ENCODE measurements at regions not wholly inside any gene's neighbourhood (a gene's known extent, or its start where the extent isn't known, plus 50 kb on each side); places are given as distances from the start of the nearest gene placed in this dataset.

GRCh38 chr7:33701189-33701740 lies 204.1 kb upstream of the BMPER start:
- no peak for DNase-seq (ENCODE audit: low read depth)

DNA sequence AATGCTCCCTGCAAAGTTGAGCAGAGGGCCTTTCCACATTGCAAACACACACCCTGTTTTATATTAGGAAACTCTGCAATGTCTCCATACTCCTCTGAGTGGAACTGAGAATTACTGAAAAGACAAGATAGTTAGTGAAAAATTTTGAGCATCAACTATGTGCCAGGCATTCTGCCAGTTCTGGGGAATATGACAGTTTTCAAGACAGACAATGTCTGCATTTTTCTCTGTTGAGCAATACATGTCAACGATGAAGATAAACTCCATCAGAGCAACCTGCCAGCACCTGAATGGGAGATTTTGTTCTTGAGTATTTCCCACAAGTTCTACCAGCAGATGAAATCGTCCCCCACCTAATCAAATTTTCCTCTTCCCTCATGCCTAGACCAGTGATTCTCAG lies 203.4 kb upstream of the BMPER start:
- no peak for DNase-seq (ENCODE audit: low read depth)

GRCh38 chr7:33702514-33703054 lies 202.8 kb upstream of the BMPER start:
- no peak for DNase-seq (ENCODE audit: low read depth)

- DNase-seq (ENCODE audit: low read depth) = no peak
Measured at GRCh38 chr7:33705333-33705833, 200.0 kb upstream of the BMPER start.

GRCh38 chr7:33706186-33706585 lies 199.2 kb upstream of the BMPER start:
- no peak for DNase-seq (ENCODE audit: low read depth)

DNA sequence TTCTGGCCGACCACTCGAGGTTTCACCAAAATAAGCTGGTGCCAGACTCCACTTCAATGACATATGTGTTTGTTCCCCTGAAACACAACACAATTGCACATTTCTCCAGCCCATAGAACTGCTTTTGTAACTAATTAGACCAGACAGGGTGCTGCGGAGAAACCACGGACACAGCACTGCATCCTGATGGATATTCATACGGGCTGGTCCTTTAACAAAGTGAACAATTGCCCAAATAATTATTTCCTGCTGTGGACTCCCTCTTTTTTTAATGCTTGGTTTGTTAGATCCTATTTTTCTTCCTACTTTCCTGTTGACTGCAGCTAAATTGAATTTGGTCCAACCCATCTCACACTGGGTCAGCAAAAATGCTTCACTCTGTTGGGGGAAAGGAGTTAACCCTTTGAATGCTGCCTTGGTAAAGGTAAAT lies 198.6 kb upstream of the BMPER start:
- no peak for DNase-seq (ENCODE audit: low read depth)

- no peak for DNase-seq (ENCODE audit: low read depth)
Measured at GRCh38 chr7:33707427-33707826, 197.9 kb upstream of the BMPER start.

GRCh38 chr7:33710608-33711007 lies 194.7 kb upstream of the BMPER start:
- peak; percentile 40 for DNase-seq (ENCODE audit: low read depth)

DNA sequence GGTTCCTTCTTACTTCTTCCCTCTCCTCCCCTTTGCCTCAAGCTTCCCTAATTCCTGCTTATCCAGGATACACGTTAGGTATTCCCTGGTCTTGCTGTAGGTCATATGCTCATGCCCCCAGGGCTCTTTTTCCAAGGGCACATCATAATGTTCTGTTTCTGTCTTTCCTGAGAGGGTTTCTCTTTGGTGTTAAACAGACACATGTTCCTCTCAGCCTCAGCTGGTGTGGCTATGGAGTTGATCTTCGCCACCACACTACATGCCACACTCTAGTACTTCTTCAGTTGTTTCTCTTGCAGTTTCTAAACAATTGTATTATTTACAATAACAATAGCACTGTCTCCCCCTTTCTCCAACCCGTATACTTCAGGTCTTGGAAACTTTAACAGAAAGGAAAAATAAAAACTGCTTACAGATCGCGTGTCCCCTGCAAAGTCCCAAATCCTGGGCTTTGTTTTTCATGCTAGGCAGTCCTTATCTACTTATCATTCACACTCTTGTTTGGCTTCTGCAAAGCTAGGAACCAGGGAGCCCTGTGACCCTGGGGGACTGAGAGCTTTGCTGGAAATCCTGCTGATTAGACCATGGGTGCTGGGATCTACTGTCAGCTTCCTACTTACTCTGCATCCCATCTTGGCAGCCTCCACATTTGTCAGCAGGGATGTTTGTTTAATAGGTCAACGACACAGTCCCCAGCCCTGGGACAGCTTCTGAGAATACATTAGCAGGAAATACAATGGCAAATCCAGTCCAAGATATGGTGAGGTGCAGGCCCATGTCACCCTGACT lies 193.9 kb upstream of the BMPER start:
- no peak for DNase-seq (ENCODE audit: low read depth)

- DNase-seq (ENCODE audit: low read depth) = no peak
Measured at GRCh38 chr7:33712020-33712414, 193.3 kb upstream of the BMPER start.

GRCh38 chr7:33714208-33714607 lies 191.1 kb upstream of the BMPER start:
- DNase-seq (ENCODE audit: low read depth) = no peak

GRCh38 chr7:33716581-33717477 lies 188.5 kb upstream of the BMPER start:
- DNase-seq (ENCODE audit: low read depth) = peak; percentile 71

DNA sequence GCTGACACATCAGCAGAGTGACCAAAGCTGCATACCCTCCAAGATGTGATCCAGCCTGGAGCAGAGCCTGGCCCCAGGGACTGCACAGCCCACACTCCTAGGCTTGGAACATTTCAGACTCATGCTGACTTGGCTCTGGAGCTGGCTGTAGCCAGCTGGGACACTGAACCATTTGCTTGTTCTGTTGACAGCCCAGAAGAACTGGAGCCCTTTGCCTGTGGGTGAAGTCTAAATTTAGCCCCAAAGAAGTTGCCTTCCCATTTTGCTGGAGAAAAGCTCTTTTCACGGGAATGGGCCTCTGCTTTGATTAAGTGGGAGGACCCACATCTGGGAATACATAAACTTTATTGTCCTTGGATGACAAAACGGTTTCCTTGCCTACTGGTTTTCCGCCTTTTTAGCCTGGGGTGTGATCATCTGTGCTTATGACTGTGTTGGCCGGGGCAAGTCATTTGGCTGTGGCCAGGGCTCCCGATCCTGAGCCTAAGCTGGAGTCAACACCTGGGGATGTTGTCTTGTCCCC lies 186.2 kb upstream of the BMPER start:
- DNase-seq (ENCODE audit: low read depth) = no peak

DNA sequence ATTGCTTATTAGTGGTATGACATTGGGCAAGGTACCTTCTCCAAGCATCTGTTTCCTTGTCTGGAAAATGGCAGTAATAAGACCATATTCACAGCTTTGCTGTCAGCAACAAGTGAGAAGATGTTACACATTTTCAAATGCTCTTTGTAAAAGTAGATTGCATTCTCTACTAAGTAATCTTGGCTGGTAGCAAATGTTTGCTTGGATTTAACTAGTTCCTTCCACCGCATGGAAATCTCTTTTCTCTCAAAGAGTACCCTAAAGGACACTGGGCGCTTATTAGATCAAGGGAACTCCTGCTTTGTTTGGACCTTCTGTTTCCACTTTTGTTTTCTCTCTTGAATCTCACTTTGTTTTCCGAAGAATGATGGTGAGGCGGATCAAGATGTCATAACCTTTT lies 185.2 kb upstream of the BMPER start:
- no peak for DNase-seq (ENCODE audit: low read depth)

DNA sequence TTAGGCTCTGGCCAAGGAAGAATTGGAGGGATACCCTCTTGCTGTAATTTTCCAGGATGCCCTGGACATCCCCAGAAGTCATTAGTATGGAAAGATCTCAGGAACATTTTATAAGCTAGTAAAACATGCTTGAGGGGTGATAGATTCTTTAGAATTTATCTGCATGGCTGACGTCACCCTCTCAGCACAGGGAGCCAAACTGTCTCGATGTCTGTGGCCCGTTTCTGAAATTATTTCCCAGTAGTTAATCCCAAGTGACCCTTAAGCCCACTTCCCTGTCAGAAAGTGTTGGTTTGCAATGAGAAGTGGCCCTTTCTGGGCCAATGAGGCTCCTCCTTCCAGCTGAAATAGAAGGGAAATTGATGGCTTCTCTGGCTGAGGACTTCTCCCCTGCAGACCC lies 184.5 kb upstream of the BMPER start:
- DNase-seq (ENCODE audit: low read depth) = no peak

GRCh38 chr7:33721895-33722294 lies 183.4 kb upstream of the BMPER start:
- peak; percentile 60 for DNase-seq (ENCODE audit: low read depth)

- peak; percentile 95 for DNase-seq (ENCODE audit: low read depth)
Measured at GRCh38 chr7:33722383-33723101, 182.8 kb upstream of the BMPER start.

DNA sequence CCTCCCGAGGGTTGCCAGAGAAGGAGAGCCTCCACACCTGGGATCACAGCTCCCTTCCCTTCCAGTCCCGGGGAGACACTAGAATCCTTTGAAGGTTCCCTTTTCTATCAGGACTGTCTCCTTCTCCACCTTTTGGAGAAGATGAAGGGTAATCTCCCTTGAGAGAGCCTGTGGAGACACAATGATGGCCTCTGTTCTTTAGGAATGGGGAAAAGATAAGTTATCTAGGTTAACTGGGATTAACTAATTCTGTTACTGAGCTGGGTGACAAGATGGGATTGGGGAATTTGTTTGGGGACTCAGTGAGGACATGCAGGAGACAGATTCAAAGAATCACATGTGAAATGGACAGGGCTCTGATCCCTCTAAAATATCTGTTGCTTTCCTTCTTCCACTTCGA lies 181.1 kb upstream of the BMPER start:
- DNase-seq (ENCODE audit: low read depth) = no peak

DNA sequence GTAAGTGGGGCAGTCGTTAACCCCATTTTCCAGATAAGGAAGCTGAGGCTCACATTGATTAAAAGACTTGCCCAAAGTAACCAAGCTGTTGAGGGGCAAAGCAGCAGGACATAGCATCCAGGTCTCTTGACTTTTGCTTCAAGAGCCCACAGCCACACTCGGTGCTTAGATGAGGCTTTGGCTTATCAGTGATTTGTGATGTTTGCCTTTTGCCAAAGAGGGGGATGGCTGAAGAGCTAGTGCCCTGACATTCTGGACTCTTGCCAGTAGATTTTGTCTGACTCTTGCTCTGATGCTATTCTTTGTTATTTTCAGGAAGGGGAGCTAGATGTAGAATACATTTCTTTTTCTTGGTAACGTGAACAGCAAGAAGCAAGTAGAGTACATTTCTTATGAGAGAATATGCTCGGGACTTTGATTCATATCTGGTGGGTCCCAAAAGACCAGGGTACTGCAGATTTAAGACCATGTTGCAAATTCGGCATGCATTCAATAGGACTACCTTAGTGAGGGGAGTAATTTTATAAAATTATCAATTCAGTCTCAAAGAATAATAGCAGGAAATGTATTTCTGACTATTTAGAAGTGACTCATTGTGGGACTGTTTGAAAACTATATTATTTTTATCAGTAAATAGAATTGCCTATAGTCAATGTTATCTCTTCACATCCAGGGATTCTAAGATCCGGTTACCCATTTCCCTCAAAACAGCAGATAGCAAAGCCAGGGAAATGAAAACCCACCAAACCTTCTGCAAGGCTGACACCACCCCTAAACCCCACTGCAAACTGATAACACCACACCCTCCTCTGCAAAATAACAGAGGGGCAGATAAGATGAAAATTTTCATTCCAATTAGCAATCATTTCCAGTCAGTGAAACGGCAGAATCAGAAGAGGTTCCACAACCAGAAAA lies 180.0 kb upstream of the BMPER start:
- DNase-seq (ENCODE audit: low read depth) = peak; percentile 50

DNA sequence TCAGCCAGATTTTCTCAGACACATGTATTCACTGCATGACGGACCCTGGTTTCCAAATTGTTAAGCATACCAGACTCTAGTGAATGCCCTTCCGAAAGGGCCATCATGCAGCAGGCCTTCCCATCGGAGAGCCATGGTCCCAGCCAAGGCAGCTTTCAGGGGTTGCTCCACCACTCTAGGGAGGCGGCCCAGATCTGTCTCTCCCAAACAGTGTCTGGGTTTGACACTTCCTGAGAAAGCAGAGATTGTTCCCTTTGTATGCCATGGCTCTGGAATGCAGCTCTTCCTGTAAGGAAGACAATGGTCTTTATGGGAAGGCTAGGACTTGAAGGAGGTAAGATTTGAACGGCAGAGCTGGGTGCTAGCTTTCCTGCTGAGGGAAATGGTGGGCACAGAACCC lies 178.8 kb upstream of the BMPER start:
- no peak for DNase-seq (ENCODE audit: low read depth)
